Brain microvascular endothelial cell (primary cell): ENCODE measurements at regions not wholly inside any gene's neighbourhood (a gene's known extent, or its start where the extent isn't known, plus 50 kb on each side); places are given as distances from the start of the nearest gene placed in this dataset.

Source experiments
- DNase-seq: peaks from one replicate; pipeline ENCODE4 v3.0.0-alpha.2; 2020
- H3K27ac ChIP-seq: fragments of 250-450 bp; sonication (Bioruptor Pico); 2 replicates; pipeline ENCODE4 v1.5.1; 2020; ENCODE audit warnings: mild to moderate bottlenecking, moderate library complexity
- H3K27me3 ChIP-seq: fragments of 250-450 bp; sonication (Bioruptor Pico); replicated peaks from 2 replicates; pipeline ENCODE4 v1.5.1; 2020; ENCODE audit warnings: mild to moderate bottlenecking
- H3K36me3 ChIP-seq: fragments of 250-450 bp; sonication (Bioruptor Pico); replicated peaks from 2 replicates; pipeline ENCODE4 v1.5.1; 2020; ENCODE audit warnings: mild to moderate bottlenecking
- H3K4me3 ChIP-seq: 2 replicates; pipeline ENCODE4 v1.5.1; 2011; ENCODE audit warnings: low read depth, mild to moderate bottlenecking, control low read depth, low read length, moderate library complexity
- CTCF ChIP-seq: IDR thresholded peaks from 2 replicates; pipeline ENCODE4 v1.5.1; 2011; ENCODE audit warnings: low read depth, mild to moderate bottlenecking, moderate library complexity, low read length, control low read depth, inconsistent platforms; ENCODE audit errors: missing control alignments
- in situ Hi-C: cut with HindIII; loops from 2 replicates; pipeline ENCODE4 v1.10.0; 2017; ENCODE audit warnings: low sequenced_read_pairs, low pct_ligation_motif_present

GRCh38 chr14:95635051-95635450 is 51.2 kb upstream of the TCL1B start:
- no peaks in the 10 kb centered on the region for H3K36me3 ChIP-seq
- DNase-seq = no peak
- H3K27ac ChIP-seq = no peak overlapping the region
- no peak overlapping the region for H3K4me3 ChIP-seq
- no peaks in the 10 kb centered on the region for H3K27me3 ChIP-seq
- no peak for TF ChIP-seq CTCF
- in situ Hi-C loops = no loop called here
